Breast epithelium (tissue), 4 donors: ENCODE measurements at regions not wholly inside any gene's neighbourhood (a gene's known extent, or its start where the extent isn't known, plus 50 kb on each side); places are given as distances from the start of the nearest gene placed in this dataset.

Experiments
- DNase-seq, 2 donors: peaks; one replicate each; pipeline ENCODE4 v3.0.0-alpha.2; 2019; ENCODE audit warnings: low spot score in 2 of 2
- H3K27ac ChIP-seq, 2 donors: fragments of 200-600 bp; sonication (generic) in 1 of 2; one replicate each; pipeline ENCODE4 v1.5.1; 2016 to 2019; ENCODE audit warnings: mild to moderate bottlenecking in 1 of 2
- H3K27me3 ChIP-seq, 2 donors: fragments of 200-600 bp; sonication (generic) in 1 of 2; one replicate each; pipeline versions ENCODE4 v1.5.1 to v1.6.0; 2017 to 2019; ENCODE audit warnings: control low read depth in 1 of 2, mild to moderate bottlenecking in 1 of 2
- H3K36me3 ChIP-seq: fragments of 200-600 bp; one replicate; pipeline ENCODE4 v1.5.1; 2019
- H3K4me1 ChIP-seq, 2 donors: fragments of 200-600 bp; sonication (generic); one replicate each; pipeline ENCODE4 v1.5.1; 2016 to 2019; ENCODE audit warnings: control low read depth in 1 of 2
- H3K4me3 ChIP-seq, 3 donors: fragments of 200-600 bp; sonication (generic); 1 replicate in 2 of 3; 2 replicates in 1 of 3; pipeline ENCODE4 v1.5.1; 2016 to 2019; ENCODE audit warnings: mild to moderate bottlenecking in 3 of 3, moderate library complexity in 2 of 3
- H3K9me3 ChIP-seq, 2 donors: fragments of 200-600 bp; sonication (generic) in 1 of 2; one replicate each; pipeline ENCODE4 v1.5.1; 2016 to 2019; ENCODE audit warnings: control low read depth in 1 of 2
- POLR2A ChIP-seq: fragments of 450-650 bp; IDR thresholded peaks from one replicate; pipeline ENCODE4 v1.6.1; 2016; ENCODE audit warnings: antibody characterized with exemption, mild to moderate bottlenecking, moderate library complexity
- POLR2AphosphoS5 ChIP-seq, 3 donors: sonication (generic); formaldehyde crosslinking; IDR thresholded peaks; one replicate each; pipeline ENCODE4 v1.6.1; 2017; ENCODE audit warnings: antibody characterized with exemption in 3 of 3
- intact Hi-C: fragments of 100-400 bp; cut with DNase I; formaldehyde crosslinking; loops from one replicate; pipeline ENCODE4 v1.15.1; 2023; ENCODE audit warnings: low total_unique reads
- TF ChIP-seq, protein P1 (sequence below), 3 donors: fragments of 450-650 bp; IDR thresholded peaks; one replicate each; pipeline ENCODE4 v1.5.1; 2016 to 2017; ENCODE audit warnings: antibody characterized with exemption in 3 of 3, mild to moderate bottlenecking in 3 of 3, moderate library complexity in 3 of 3

DNA sequence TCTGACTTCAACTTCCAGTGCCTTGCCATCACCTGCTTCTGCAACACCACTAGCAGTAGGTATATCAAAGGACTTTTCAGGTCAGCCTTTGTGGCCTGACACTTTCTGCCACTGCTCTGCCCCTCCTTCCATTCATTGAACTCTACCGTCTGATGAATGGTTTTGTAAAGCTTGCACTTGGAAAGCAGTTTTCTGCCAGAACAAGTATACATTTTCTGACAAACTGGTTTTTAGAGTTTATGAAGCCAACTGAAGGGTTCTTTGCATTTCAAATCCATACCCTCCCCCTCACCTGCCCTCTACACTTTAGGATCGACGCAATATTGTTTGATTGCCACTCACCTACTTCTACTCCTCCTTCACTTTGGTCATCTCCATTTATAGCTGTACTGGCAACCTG is 603.1 kb downstream of the HACE1 start:
- no peak overlapping the region for H3K27ac ChIP-seq
- TF ChIP-seq POLR2A: no peak
- TF ChIP-seq, protein P1, sequence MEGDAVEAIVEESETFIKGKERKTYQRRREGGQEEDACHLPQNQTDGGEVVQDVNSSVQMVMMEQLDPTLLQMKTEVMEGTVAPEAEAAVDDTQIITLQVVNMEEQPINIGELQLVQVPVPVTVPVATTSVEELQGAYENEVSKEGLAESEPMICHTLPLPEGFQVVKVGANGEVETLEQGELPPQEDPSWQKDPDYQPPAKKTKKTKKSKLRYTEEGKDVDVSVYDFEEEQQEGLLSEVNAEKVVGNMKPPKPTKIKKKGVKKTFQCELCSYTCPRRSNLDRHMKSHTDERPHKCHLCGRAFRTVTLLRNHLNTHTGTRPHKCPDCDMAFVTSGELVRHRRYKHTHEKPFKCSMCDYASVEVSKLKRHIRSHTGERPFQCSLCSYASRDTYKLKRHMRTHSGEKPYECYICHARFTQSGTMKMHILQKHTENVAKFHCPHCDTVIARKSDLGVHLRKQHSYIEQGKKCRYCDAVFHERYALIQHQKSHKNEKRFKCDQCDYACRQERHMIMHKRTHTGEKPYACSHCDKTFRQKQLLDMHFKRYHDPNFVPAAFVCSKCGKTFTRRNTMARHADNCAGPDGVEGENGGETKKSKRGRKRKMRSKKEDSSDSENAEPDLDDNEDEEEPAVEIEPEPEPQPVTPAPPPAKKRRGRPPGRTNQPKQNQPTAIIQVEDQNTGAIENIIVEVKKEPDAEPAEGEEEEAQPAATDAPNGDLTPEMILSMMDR (IDR thresholded peaks at IDR 0.05): no peak
- H3K4me1 ChIP-seq: no peaks in the 10 kb centered on the region
- H3K27me3 ChIP-seq: no peaks in the 10 kb centered on the region
- no peak overlapping the region for H3K4me3 ChIP-seq
- no peaks in the 10 kb centered on the region for H3K9me3 ChIP-seq
- H3K36me3 ChIP-seq: no peaks in the 10 kb centered on the region
- intact Hi-C loops: no loop called here
- DNase-seq: no peak

DNA sequence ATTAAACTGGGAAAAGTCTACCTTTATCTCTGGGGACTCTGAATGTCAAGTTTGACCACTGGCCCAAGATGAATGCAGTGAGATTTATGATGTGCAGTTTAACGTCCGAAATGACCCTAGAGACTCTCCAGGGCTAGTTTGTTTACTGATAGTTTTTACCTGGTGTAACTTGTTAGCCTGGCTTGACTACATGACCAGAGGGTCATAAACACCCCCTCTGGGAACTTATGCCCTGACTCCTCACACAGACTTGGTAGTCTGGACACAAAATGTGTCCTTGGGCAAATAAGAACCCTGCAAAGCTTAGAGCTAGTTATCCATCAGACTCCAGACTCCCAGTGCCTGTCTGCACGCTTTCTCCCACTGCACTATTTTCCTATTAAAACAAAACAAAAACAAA is 606.5 kb downstream of the HACE1 start:
- Histone ChIP-seq H3K4me1 (no peaks in the 10 kb centered on the region), H3K4me3 (no peak overlapping the region), H3K27ac (no peak overlapping the region), H3K9me3 (no peaks in the 10 kb centered on the region), H3K27me3 (no peaks in the 10 kb centered on the region), H3K36me3 (no peaks in the 10 kb centered on the region)
- intact Hi-C loops: no loop called here
- no peak for TF ChIP-seq POLR2AphosphoS5 (IDR thresholded peaks at IDR 0.05)
- TF ChIP-seq, protein P1 (IDR thresholded peaks at IDR 0.05): no peak
- TF ChIP-seq POLR2A: no peak
- DNase-seq: no peak

DNA sequence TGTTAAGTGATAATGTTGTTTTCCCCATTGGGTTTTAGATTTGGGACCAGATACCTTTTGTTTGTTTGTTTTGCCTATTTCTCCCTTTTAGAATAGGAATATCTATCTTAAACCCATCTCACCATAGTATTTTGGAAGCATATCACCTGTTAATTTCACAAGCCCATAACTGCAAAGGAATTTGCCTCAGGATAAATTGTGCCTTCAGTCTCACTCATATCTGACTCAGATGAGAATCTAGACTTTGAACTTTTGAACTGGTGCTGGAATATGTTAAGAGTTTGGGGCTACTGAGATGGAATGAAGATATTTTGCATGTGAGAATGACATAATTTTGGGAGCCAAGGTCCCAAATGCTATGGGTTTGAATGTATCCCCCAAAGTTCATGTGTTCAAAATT is 607.4 kb downstream of the HACE1 start:
- Histone ChIP-seq H3K36me3 (no peaks in the 10 kb centered on the region), H3K4me1 (no peaks in the 10 kb centered on the region), H3K27me3 (no peaks in the 10 kb centered on the region), H3K27ac (no peak overlapping the region), H3K4me3 (no peak overlapping the region), H3K9me3 (peaks cover 0 to 4% of the 10 kb centered on the region in 2 donors)
- DNase-seq: no peak
- intact Hi-C loops: no loop called here
- TF ChIP-seq POLR2AphosphoS5 (IDR thresholded peaks at IDR 0.05) (no peak), POLR2A (no peak)
- TF ChIP-seq, protein P1 (IDR thresholded peaks at IDR 0.05): no peak

DNA sequence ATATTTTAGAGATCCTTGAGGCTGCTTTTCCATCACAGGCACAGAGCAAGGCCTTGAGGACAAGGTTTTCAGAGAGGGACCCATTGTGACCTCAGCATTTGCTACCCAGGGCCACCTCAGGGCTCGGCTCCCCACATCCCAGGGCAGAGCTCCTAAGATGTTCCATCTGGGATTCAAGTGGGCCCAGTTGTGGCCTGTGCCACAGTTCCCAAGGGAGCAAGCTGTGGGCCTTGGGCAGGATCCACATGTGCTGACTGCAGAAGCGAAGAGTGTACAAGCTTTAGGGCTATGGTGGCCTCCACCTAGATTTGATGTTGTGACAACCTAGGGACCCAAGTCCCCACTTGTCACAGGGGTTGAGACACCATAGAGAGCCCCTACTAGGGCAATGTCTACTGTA is 608.1 kb downstream of the HACE1 start:
- H3K4me3 ChIP-seq: no peak overlapping the region
- H3K27ac ChIP-seq: no peak overlapping the region
- intact Hi-C loops: no loop called here
- H3K27me3 ChIP-seq: no peaks in the 10 kb centered on the region
- no peaks in the 10 kb centered on the region for H3K4me1 ChIP-seq
- DNase-seq: no peak
- H3K9me3 ChIP-seq: peaks cover 0 to 4% of the 10 kb centered on the region in 2 donors
- TF ChIP-seq, protein P1 (IDR thresholded peaks at IDR 0.05): no peak
- no peak for TF ChIP-seq POLR2A
- no peak for TF ChIP-seq POLR2AphosphoS5 (IDR thresholded peaks at IDR 0.05)
- H3K36me3 ChIP-seq: no peaks in the 10 kb centered on the region

DNA sequence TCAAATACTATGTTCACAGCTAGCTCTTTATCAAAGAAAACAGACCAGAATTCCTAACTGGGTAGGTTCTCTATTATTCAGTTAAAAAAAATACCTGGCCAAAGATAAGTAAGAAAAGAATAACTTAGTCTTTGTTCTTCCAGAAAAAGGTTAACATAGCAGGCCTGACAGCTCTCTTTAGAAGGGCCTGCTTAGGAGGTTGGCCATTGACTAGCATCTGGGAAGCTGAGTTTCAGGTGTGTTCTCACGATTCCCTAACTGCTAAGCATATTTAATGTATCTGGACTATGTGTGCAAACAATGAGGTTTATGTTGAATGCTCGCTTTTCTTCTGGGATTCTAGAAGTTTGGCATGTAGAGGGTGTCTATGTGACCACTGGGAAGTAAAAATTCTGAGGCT is 618.9 kb downstream of the HACE1 start:
- H3K27me3 ChIP-seq: no peaks in the 10 kb centered on the region
- intact Hi-C loops: no loop called here
- TF ChIP-seq, protein P1 (IDR thresholded peaks at IDR 0.05): no peak
- TF ChIP-seq POLR2AphosphoS5 (IDR thresholded peaks at IDR 0.05): no peak
- TF ChIP-seq POLR2A: no peak
- H3K9me3 ChIP-seq: no peaks in the 10 kb centered on the region
- no peak overlapping the region for H3K4me3 ChIP-seq
- no peak for DNase-seq
- H3K27ac ChIP-seq: no peak overlapping the region
- no peaks in the 10 kb centered on the region for H3K36me3 ChIP-seq
- H3K4me1 ChIP-seq: no peaks in the 10 kb centered on the region
